OCI-LY1 (cell line): ENCODE measurements at regions not wholly inside any gene's neighbourhood (a gene's known extent, or its start where the extent isn't known, plus 50 kb on each side); places are given as distances from the start of the nearest gene placed in this dataset.

Experiments
- H2AFZ ChIP-seq: fragments of 200-600 bp; sonication (generic), shearing (Covaris generic); 2 replicates; pipeline ENCODE4 v1.6.0; 2014; ENCODE audit warnings: antibody characterized with exemption, mild to moderate bottlenecking, low read length
- H3F3A ChIP-seq: fragments of 200-600 bp; sonication (generic), shearing (Covaris generic); 2 replicates; pipeline ENCODE4 v1.6.0; 2014; ENCODE audit warnings: mild to moderate bottlenecking, antibody characterized with exemption, low read length, moderate library complexity; ENCODE audit not compliant: insufficient read depth
- H3K27ac ChIP-seq: fragments of 200-600 bp; sonication (generic); 2 replicates; pipeline ENCODE4 v1.5.1; 2014; ENCODE audit warnings: low read length, mixed run types, mild to moderate bottlenecking, low read depth; ENCODE audit not compliant: poor library complexity, severe bottlenecking
- H3K27me3 ChIP-seq: fragments of 200-600 bp; sonication (generic); 2 replicates; pipeline ENCODE4 v1.6.0; 2014; ENCODE audit warnings: antibody characterized with exemption, mild to moderate bottlenecking, low read length, moderate library complexity; ENCODE audit not compliant: insufficient read depth
- H3K36me3 ChIP-seq: fragments of 200-600 bp; sonication (generic); 2 replicates; pipeline ENCODE4 v1.6.1; 2014; ENCODE audit warnings: mild to moderate bottlenecking, antibody characterized with exemption, low read length, moderate library complexity, mixed read lengths; ENCODE audit not compliant: insufficient read depth
- H3K4me1 ChIP-seq: fragments of 200-600 bp; sonication (generic); 2 replicates; pipeline ENCODE4 v1.5.1; 2014; ENCODE audit warnings: mild to moderate bottlenecking, low read length, moderate library complexity; ENCODE audit not compliant: insufficient read depth, severe bottlenecking
- H3K4me2 ChIP-seq: fragments of 200-600 bp; sonication (generic), shearing (Covaris generic); 2 replicates; pipeline ENCODE4 v1.6.1; 2014; ENCODE audit warnings: low read length
- H3K4me3 ChIP-seq: fragments of 200-600 bp; sonication (generic); 2 replicates; pipeline ENCODE4 v1.5.1; 2014; ENCODE audit warnings: low read length, low read depth, mild to moderate bottlenecking, mixed read lengths; ENCODE audit not compliant: poor library complexity, severe bottlenecking
- H3K79me2 ChIP-seq: fragments of 200-600 bp; shearing (Covaris generic); 2 replicates; pipeline ENCODE4 v1.6.1; 2016; ENCODE audit warnings: mixed run types, low read length, mixed read lengths; ENCODE audit not compliant: insufficient read depth
- H3K9ac ChIP-seq: fragments of 200-600 bp; sonication (generic), shearing (Covaris generic); 2 replicates; pipeline ENCODE4 v1.6.1; 2014; ENCODE audit warnings: mild to moderate bottlenecking, low read length, mixed read lengths
- H3K9me2 ChIP-seq: fragments of 200-600 bp; sonication (generic), shearing (Covaris generic); 2 replicates; pipeline ENCODE4 v1.6.1; 2014; ENCODE audit warnings: low read depth, mild to moderate bottlenecking, low read length, mixed read lengths
- H3K9me3 ChIP-seq: fragments of 200-600 bp; shearing (Covaris generic); 2 replicates; pipeline ENCODE4 v1.6.1; 2014; ENCODE audit warnings: low read length, mixed read lengths
- H4K20me1 ChIP-seq: fragments of 200-600 bp; sonication (generic), shearing (Covaris generic); 2 replicates; pipeline ENCODE4 v1.6.0; 2016; ENCODE audit warnings: mild to moderate bottlenecking, low read length; ENCODE audit not compliant: insufficient read depth
- CTCF ChIP-seq: fragments of 200-600 bp; sonication (generic), shearing (Covaris generic); IDR thresholded peaks from 2 replicates; pipeline ENCODE4 v1.5.1; 2017; ENCODE audit warnings: mild to moderate bottlenecking, antibody characterized with exemption, low read length, moderate library complexity, mixed read lengths
- EZH2 ChIP-seq: fragments of 200-600 bp; sonication (generic), shearing (Covaris generic); IDR thresholded peaks from 2 replicates; pipeline ENCODE4 v1.8.0; 2017; ENCODE audit warnings: borderline replicate concordance, mixed run types, mild to moderate bottlenecking, antibody characterized with exemption, low read length, moderate library complexity, mixed read lengths

DNA sequence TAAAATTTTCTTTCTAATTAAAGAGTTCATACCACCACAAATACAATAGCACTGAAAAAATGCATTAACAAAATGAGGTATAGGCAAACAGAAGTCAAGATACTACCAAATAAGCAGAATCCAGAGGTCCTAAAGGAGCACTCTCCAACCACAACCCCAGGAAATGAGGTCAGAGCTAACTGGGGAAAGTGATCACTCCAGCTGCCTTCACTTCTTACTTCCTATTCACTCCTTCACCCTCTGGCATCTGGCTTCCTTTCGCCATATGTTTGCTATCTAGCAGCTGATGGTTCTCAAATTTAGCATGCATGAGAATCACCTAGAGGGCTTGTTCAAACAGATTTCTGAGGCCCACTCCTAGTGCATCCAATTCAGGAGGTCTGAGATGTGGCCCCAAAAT, 212.6 kb upstream of the ACVR2A start:
- H3K27me3 ChIP-seq: no peaks in the 10 kb centered on the region
- no peaks in the 10 kb centered on the region for H3K36me3 ChIP-seq
- no peak overlapping the region for H3K27ac ChIP-seq
- H3F3A ChIP-seq: no peaks in the 10 kb centered on the region
- no peaks in the 10 kb centered on the region for H4K20me1 ChIP-seq
- H3K9me2 ChIP-seq: no peaks in the 10 kb centered on the region
- H3K4me1 ChIP-seq: no peaks in the 10 kb centered on the region
- H3K4me3 ChIP-seq: no peak overlapping the region
- no peak overlapping the region for H3K4me2 ChIP-seq
- H3K79me2 ChIP-seq: no peaks in the 10 kb centered on the region
- TF ChIP-seq CTCF: no peak
- no peak for TF ChIP-seq EZH2
- H3K9me3 ChIP-seq: no peaks in the 10 kb centered on the region
- no peak overlapping the region for H3K9ac ChIP-seq
- no peak overlapping the region for H2AFZ ChIP-seq

GRCh38 chr2:147631294-147631693, 213.5 kb upstream of the ACVR2A start:
- no peaks in the 10 kb centered on the region for H3K4me1 ChIP-seq
- no peaks in the 10 kb centered on the region for H4K20me1 ChIP-seq
- H3K9me2 ChIP-seq: no peaks in the 10 kb centered on the region
- H3K27me3 ChIP-seq: no peaks in the 10 kb centered on the region
- H3K4me2 ChIP-seq: no peak overlapping the region
- H3F3A ChIP-seq: no peaks in the 10 kb centered on the region
- H2AFZ ChIP-seq: no peak overlapping the region
- no peak overlapping the region for H3K27ac ChIP-seq
- no peaks in the 10 kb centered on the region for H3K79me2 ChIP-seq
- no peaks in the 10 kb centered on the region for H3K9me3 ChIP-seq
- TF ChIP-seq EZH2 (no peak), CTCF (no peak)
- H3K36me3 ChIP-seq: no peaks in the 10 kb centered on the region
- H3K4me3 ChIP-seq: no peak overlapping the region
- no peak overlapping the region for H3K9ac ChIP-seq

GRCh38 chr2:147630585-147630984, 214.2 kb upstream of the ACVR2A start:
- no peak overlapping the region for H3K4me2 ChIP-seq

More at GRCh38 chr2:147630585-147630984, 214.2 kb upstream of the ACVR2A start:
- TF ChIP-seq EZH2 (no peak), CTCF (no peak)
- H3K4me1 ChIP-seq: no peaks in the 10 kb centered on the region
- H3K27me3 ChIP-seq: no peaks in the 10 kb centered on the region
- no peaks in the 10 kb centered on the region for H4K20me1 ChIP-seq
- H3K9me3 ChIP-seq: no peaks in the 10 kb centered on the region
- H3K4me3 ChIP-seq: no peak overlapping the region
- H2AFZ ChIP-seq: no peak overlapping the region
- no peaks in the 10 kb centered on the region for H3K9me2 ChIP-seq
- no peak overlapping the region for H3K9ac ChIP-seq
- H3K27ac ChIP-seq: no peak overlapping the region
- no peaks in the 10 kb centered on the region for H3K36me3 ChIP-seq
- H3K79me2 ChIP-seq: no peaks in the 10 kb centered on the region
- no peaks in the 10 kb centered on the region for H3F3A ChIP-seq
